H1 (cell line): ENCODE measurements at regions not wholly inside any gene's neighbourhood (a gene's known extent, or its start where the extent isn't known, plus 50 kb on each side); places are given as distances from the start of the nearest gene placed in this dataset.

Source experiments
- BACH1 ChIP-seq: IDR thresholded peaks from 2 replicates; pipeline ENCODE4 v1.6.1; 2012; ENCODE audit warnings: low read length, improper control_type of control experiment
- EP300 ChIP-seq, 2 experiments: IDR thresholded peaks; 1 replicate in 1 of 2; 2 replicates in 1 of 2; pipeline ENCODE4 v1.6.1; 2011 to 2012; ENCODE audit warnings: low read depth in 2 of 2, low read length in 2 of 2, mild to moderate bottlenecking in 2 of 2, borderline replicate concordance in 1 of 2, inconsistent platforms in 1 of 2, moderate library complexity in 1 of 2
- EZH2 ChIP-seq: fragments of 200-600 bp; sonication (generic); IDR thresholded peaks from 2 replicates; pipeline ENCODE4 v1.7.1; 2012; ENCODE audit warnings: low read depth, mild to moderate bottlenecking, moderate library complexity, low read length, inconsistent platforms; ENCODE audit not compliant: severe bottlenecking
- HDAC2 ChIP-seq, 2 experiments: fragments of 300-600 bp in 1 of 2; sonication (generic) in 1 of 2; IDR thresholded peaks; 2 replicates each; pipeline ENCODE4 v1.6.1; 2011 to 2012; ENCODE audit warnings: low read depth in 2 of 2, low read length in 2 of 2, mild to moderate bottlenecking in 2 of 2, moderate library complexity in 2 of 2, borderline replicate concordance in 1 of 2, inconsistent platforms in 1 of 2
- JUN ChIP-seq: IDR thresholded peaks from 2 replicates; pipeline ENCODE4 v1.6.1; 2011; ENCODE audit warnings: low read depth, mild to moderate bottlenecking, improper control_type of control experiment, low read length
- NRF1 ChIP-seq: IDR thresholded peaks from 2 replicates; pipeline ENCODE4 v1.6.1; 2011; ENCODE audit warnings: mild to moderate bottlenecking, low read depth, low read length, improper control_type of control experiment
- POLR2A ChIP-seq, 2 experiments: IDR thresholded peaks; 1 replicate in 1 of 2; 2 replicates in 1 of 2; pipeline ENCODE4 v1.6.1; 2011; ENCODE audit warnings: low read depth in 2 of 2, low read length in 2 of 2, mild to moderate bottlenecking in 2 of 2; ENCODE audit errors: control extremely low read depth in 1 of 2
- POLR2AphosphoS5 ChIP-seq: IDR thresholded peaks from 2 replicates; pipeline ENCODE4 v1.6.1; 2011; ENCODE audit warnings: low read depth, low read length
- RBBP5 ChIP-seq: IDR thresholded peaks from 2 replicates; pipeline ENCODE4 v1.7.1; 2012; ENCODE audit warnings: low read depth, mild to moderate bottlenecking, inconsistent platforms, low read length, moderate library complexity, borderline replicate concordance
- SP2 ChIP-seq: IDR thresholded peaks from 2 replicates; pipeline ENCODE4 v1.6.1; 2012; ENCODE audit warnings: mild to moderate bottlenecking, low read length, inconsistent platforms
- TAF1 ChIP-seq: IDR thresholded peaks from 2 replicates; pipeline ENCODE4 v1.6.1; 2011; ENCODE audit warnings: mild to moderate bottlenecking, low read depth, low read length
- TBP ChIP-seq: IDR thresholded peaks from 2 replicates; pipeline ENCODE4 v1.6.1; 2011; ENCODE audit warnings: low read depth, low read length, improper control_type of control experiment
- TF ChIP-seq, protein P1 (sequence below), 3 experiments: IDR thresholded peaks; 1 replicate in 2 of 3; 2 replicates in 1 of 3; pipeline versions ENCODE4 v1.5.1 to v1.6.1; 2011; ENCODE audit warnings: low read length in 3 of 3, mild to moderate bottlenecking in 3 of 3, inconsistent platforms in 2 of 3, low read depth in 1 of 3, moderate library complexity in 1 of 3; ENCODE audit not compliant: insufficient read depth in 1 of 3; ENCODE audit errors: control extremely low read depth in 1 of 3

DNA sequence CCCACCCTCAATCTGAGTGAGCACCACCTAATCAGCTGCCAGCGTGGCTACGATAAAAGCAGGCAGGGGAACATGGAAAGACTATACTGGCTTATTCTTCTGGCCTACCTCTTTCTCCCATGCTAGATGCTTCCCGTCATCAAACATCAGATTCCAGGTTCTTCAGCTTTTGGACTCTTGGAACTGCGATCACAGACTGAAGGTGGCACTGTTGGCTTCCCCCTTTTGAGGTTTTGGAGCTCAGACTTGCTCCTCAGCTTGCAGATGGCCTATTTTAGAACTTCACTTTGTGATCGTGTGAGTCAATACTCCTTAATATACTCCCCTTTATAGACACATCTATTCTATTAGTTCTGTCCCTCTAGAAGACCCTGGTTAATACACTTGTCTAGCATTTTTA lies 543.7 kb upstream of the RAG2 start:
- no peak for TF ChIP-seq POLR2A (IDR thresholded peaks at IDR 0.05; ENCODE audit: control extremely low read depth in 1 of 2, low read depth in 2 of 2, low read length in 2 of 2)
- TF ChIP-seq, protein P1, sequence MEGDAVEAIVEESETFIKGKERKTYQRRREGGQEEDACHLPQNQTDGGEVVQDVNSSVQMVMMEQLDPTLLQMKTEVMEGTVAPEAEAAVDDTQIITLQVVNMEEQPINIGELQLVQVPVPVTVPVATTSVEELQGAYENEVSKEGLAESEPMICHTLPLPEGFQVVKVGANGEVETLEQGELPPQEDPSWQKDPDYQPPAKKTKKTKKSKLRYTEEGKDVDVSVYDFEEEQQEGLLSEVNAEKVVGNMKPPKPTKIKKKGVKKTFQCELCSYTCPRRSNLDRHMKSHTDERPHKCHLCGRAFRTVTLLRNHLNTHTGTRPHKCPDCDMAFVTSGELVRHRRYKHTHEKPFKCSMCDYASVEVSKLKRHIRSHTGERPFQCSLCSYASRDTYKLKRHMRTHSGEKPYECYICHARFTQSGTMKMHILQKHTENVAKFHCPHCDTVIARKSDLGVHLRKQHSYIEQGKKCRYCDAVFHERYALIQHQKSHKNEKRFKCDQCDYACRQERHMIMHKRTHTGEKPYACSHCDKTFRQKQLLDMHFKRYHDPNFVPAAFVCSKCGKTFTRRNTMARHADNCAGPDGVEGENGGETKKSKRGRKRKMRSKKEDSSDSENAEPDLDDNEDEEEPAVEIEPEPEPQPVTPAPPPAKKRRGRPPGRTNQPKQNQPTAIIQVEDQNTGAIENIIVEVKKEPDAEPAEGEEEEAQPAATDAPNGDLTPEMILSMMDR (IDR thresholded peaks at IDR 0.05; ENCODE audit: control extremely low read depth in 1 of 3, insufficient read depth in 1 of 3, low read depth in 1 of 3, low read length in 3 of 3), result peak in 2 of 3 experiments; percentile 5 to 12; a peak in 2 of 4 replicates
- no peak for TF ChIP-seq TAF1
- TF ChIP-seq BACH1, result no peak
- no peak for TF ChIP-seq EZH2
- no peak for TF ChIP-seq HDAC2 (IDR thresholded peaks at IDR 0.05; ENCODE audit: borderline replicate concordance in 1 of 2, low read depth in 2 of 2, low read length in 2 of 2)
- no peak for TF ChIP-seq EP300 (IDR thresholded peaks at IDR 0.05; ENCODE audit: borderline replicate concordance in 1 of 2, low read depth in 2 of 2, low read length in 2 of 2)
- TF ChIP-seq NRF1, result no peak
- no peak for TF ChIP-seq POLR2AphosphoS5
- no peak for TF ChIP-seq SP2
- TF ChIP-seq JUN, result no peak
- no peak for TF ChIP-seq RBBP5
- TF ChIP-seq TBP, result no peak
